ENCODE measurements at regions not wholly inside any gene's neighbourhood (a gene's known extent, or its start where the extent isn't known, plus 50 kb on each side); places are given as distances from the start of the nearest gene placed in this dataset.
"Not testable (repeated sequence)": the region's sequence is repeated elsewhere in the genome, so short reads cannot be mapped to it uniquely, and the experiment has no call there.

DNA sequence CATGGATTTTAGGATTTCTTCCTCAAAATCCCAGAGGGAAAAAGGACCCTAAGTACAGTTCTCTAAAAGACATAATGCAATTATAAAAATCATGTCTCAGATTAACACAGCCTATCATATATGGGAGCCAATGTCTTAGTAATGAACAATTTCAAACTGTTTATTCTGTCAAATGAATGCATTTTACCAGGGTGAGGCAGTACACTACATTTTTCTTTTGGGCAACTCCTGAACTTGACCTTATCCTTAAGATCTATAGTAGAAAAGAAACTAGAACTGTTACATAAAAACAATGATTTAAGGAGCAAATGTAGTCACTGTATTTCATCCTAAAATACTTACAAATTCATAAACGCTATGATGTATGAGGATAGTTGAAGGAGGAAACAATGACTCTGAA lies 226.3 kb upstream of the B3GALT2 start:
- no peak for DNase-seq (ENCODE audit: low read depth in 2 of 2)

DNA sequence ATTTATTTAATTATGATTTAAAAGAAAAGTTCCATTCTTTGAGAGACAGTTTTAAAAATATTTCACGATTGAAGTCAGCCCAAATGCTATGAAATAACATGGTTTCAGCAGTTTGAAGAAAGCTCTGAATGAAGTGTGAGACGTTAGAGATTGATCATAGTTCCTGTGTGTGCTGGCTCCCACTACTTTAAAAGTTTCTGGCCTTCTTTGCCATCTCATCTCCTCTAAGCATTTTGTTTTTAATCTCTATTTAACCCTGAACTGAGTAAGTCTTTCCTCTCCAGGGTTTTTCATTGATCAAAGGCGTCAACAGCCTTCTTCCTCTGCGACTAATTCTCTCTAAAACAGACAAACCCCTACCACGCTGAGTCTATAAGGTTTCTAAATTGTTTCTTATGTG lies 225.3 kb upstream of the B3GALT2 start:
- DNase-seq (ENCODE audit: low read depth in 2 of 2): no peak

DNA sequence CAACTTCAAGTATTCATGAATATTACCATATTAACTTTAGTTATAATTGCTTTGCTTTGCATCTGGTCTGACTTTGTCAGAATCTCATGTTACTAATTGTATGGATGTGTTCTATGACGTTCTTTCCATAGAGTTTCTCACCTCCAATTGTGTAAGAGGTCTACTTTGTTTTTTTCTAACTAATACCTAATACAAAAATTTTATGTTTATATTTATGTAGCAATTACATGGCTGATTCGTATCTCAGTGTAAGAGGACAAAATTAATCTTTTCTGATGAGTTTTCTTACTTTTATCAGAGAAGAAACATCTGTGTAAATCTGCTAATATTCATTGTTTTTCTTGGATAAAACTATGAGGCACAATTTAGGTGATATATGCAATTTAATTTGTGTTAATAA lies 224.8 kb upstream of the B3GALT2 start:
- no peak for DNase-seq (ENCODE audit: low read depth in 2 of 2)

GRCh38 chr1:193408782-193409293 lies 222.4 kb upstream of the B3GALT2 start:
- no peak for DNase-seq (ENCODE audit: low read depth in 2 of 2)

DNA sequence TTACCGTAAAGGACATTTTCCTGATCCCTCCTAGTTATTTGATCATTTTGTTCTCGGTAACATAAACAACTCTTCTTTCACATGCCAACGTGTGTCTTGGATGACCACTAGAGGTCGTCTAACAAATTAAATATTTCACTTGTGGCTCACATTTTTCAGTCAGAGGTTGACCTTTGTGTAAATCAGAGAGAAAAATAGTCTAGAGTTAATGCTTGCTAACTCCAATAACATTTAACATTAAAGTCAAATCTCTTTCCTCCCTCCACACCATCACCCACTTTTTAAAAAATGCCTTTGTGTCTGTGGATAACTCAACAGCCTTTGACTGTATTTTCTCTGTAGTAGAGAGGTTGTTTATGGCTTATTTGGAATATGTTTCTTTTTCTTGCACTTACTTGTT lies 220.5 kb upstream of the B3GALT2 start:
- DNase-seq (ENCODE audit: low read depth in 2 of 2): no peak

DNA sequence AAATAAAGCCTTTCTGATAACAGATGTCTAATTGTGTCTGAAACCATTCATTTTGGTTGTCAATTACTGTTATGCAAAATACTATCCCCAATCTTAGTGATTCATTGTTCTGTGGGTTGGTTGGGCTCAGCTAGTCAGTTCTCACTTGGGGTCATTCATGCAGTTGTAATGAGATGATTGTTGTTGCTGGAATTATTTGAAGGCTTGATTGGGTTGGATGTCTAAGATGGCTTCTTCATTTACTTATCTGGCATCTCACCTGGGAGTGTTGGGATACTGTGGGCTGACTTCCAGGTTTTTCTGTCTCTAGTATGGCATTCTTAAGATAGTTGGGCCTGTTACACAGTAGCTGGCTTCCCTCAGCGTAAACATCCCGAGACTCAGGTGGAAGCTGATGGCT lies 217.8 kb upstream of the B3GALT2 start:
- DNase-seq (ENCODE audit: low read depth in 2 of 2): no peak

DNA sequence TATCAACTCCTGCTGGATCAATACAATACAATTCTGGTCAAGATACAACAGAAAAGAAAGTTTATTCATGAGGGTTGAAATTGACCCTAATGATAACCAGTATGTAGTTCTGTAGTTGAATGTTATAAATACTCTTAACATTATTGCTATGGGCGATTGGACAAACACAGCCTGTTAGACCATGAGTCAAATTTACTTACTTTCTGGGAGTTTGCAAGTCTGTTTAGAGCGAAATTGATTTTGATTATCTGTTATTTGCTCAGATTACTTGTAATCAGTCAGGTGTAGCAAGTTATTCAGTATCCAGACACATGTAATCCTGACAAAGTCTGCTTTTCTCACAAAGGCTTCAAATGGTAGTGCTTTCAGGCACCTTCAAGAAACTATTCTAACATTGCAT lies 216.6 kb upstream of the B3GALT2 start:
- no peak for DNase-seq (ENCODE audit: low read depth in 2 of 2)

- DNase-seq (ENCODE audit: low read depth in 2 of 2): no peak
These were observed 215.6 kb upstream of the B3GALT2 start for GRCh38 chr1:193402037-193402436.

DNA sequence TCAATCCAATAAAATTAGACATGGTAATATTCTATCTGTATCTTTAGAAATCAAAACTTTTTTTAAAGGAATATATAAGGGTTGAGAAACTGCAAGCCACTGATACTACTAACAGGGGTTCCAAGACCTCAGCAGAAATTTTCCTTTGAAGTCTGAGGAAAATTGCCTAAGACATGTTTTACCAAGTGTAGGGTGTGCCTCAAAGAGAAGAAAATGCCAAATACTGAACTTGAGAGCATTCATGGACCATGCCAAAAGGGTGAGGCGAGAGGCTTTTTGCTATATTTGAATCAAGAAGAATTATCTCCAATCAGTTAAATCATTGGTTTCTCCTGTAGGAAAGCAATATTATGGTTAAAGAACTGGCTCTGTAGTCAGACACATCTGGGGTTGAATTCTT lies 207.9 kb upstream of the B3GALT2 start:
- DNase-seq (ENCODE audit: low read depth in 2 of 2): no peak

- no peak for DNase-seq (ENCODE audit: low read depth in 2 of 2)
These were observed 206.3 kb upstream of the B3GALT2 start for GRCh38 chr1:193392686-193393085.

GRCh38 chr1:193388683-193389082 lies 202.3 kb upstream of the B3GALT2 start:
- no peak for DNase-seq (ENCODE audit: low read depth in 2 of 2)

GRCh38 chr1:193388165-193388564 lies 201.8 kb upstream of the B3GALT2 start:
- no peak for DNase-seq (ENCODE audit: low read depth in 2 of 2)

GRCh38 chr1:193387406-193387805 lies 201.0 kb upstream of the B3GALT2 start:
- DNase-seq (ENCODE audit: low read depth in 2 of 2): no peak

DNA sequence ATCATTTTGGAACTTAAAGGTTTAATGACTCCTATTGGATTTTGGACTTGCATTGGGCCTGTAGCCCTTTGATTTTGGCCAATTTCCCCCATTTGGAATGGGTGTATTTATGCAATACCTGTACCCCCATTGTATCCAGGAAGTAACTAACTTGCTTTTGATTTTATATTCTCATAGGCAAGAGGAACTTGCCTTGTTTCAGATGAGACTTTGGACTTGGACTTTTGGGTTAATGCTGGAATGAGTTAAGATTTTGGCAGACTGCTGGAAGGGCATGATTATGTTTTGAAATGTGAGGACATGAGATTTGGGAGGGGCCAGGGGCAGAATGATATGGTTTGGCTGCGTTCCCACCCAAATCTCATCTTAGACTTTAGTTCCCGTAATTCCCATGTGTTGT lies 192.0 kb upstream of the B3GALT2 start:
- not testable (repeated sequence) for DNase-seq (ENCODE audit: low read depth in 2 of 2)

DNA sequence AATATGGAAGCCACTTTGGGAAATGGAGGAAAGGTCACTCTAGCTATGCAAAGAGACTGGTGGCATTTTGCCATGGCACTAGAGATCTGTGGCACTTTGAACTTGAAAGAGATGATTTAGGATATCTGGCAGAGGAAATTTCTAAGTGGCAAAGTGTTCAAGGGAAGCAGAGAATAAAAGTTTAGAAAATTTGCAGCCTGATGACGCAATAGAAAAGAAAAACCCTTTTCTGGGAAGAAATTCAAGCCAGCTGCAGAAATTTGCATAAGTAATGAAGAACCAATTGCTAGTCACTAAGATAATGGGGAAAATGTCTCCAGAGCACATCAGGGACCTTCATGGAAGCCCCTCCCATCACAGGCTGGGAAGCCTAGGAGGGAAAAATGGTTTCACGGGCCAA lies 191.1 kb upstream of the B3GALT2 start:
- DNase-seq (ENCODE audit: low read depth in 2 of 2): no peak

DNA sequence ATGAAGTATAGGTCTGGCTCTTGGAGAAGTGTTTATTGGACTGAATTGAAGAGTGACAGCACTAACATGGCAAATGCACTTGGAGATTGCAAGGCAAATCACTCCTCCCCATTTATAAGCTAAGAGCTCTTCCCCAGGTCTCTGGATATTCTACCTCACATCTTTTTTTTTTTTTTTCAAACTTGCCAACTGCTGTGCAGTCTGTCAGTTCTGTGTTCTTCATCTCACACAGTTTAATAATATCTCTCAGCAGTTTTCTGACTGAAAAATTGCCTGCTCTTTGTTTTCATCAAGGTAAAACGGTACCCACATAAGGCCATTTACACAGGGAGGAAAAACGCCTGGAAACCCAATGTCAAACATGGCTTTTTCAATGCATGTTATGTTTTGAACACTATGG lies 186.1 kb upstream of the B3GALT2 start:
- no peak for DNase-seq (ENCODE audit: low read depth in 2 of 2)

DNA sequence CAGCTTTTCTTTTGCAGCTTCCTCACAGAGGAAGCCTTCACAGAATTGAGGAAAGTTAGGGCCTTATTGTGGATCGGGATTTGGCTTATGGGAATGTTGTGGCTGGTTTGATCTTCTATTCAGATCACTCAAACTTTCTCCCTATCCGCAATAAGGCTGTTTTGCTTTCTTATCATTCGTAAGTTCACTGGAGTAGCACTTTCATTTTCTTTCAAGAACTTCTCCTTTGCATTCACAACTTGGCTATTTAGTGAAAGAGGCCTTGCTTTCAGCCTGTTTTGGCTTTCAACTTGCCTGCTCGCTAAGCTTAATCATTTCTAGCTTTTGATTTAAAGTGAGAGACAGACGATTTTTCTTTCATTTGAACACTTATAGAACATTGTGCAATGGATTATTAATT lies 181.9 kb upstream of the B3GALT2 start:
- no peak for DNase-seq (ENCODE audit: low read depth in 2 of 2)

GRCh38 chr1:193367863-193368262 lies 181.4 kb upstream of the B3GALT2 start:
- DNase-seq (ENCODE audit: low read depth in 2 of 2): no peak

GRCh38 chr1:193366764-193367507 lies 180.5 kb upstream of the B3GALT2 start:
- DNase-seq (ENCODE audit: low read depth in 2 of 2): no peak

DNA sequence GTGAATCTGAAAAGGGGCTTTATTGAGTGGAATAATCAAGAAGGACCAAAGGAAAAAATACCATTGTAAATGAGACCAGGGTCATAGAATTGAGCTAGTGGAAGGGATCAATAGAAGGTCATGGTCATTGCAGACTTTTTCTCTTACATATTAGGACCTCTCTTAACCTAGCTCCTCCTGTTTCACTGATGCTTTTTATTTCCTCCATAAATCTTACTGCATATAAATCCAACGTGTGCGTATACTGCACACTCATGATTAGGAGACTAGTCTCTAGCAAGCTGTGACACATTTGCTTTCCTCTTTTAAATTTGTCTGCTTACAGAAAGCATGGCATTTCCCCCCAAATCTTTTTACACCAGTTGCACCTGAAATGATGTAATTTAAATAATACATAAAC lies 179.6 kb upstream of the B3GALT2 start:
- DNase-seq (ENCODE audit: low read depth in 2 of 2): no peak

DNA sequence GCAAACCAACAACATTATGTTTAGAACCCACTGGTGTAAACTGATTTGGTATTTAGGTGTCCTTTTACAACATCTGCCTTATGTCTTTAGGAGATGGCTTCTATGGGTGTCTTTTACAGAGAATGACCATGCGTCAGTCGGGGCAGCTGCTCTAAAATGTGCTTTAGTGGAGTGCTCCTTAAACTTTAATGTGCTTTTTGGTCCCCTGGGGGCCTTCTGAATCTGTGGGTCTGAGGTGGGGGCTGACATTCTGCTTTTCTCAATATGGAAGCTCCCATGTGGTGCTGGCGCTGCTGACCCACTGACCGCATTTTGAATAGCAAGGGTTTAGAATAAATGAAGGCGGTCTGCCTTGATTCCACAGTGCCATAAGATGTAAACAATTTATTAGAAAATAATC lies 173.2 kb upstream of the B3GALT2 start:
- no peak for DNase-seq (ENCODE audit: low read depth in 2 of 2)

- no peak for DNase-seq (ENCODE audit: low read depth in 2 of 2)
These were observed 172.0 kb upstream of the B3GALT2 start for GRCh38 chr1:193358419-193358818.

DNA sequence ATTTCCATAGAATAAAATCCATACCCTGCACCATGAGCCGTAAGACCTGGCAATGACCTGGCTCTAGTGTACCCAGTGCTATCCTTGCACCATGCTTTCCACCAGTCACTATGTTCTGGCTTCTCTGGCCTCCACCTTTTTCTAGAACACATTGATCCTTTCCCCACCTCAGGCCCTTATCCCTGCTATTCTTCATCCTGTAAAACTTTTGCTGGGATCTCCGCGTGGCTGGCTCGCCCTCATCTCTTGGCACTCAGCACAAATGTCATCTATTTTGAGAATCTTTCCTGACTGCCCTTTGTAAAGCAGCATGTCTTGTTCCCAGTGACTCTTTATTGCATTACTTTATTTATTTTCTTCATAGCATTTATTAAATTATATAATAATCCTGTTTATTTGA lies 169.8 kb upstream of the B3GALT2 start:
- no peak for DNase-seq (ENCODE audit: low read depth in 2 of 2)

- no peak for DNase-seq (ENCODE audit: low read depth in 2 of 2)
These were observed 169.2 kb upstream of the B3GALT2 start for GRCh38 chr1:193355626-193356025.
